ENCODE measurements at regions not wholly inside any gene's neighbourhood (a gene's known extent, or its start where the extent isn't known, plus 50 kb on each side); places are given as distances from the start of the nearest gene placed in this dataset.
"Not testable (repeated sequence)": the region's sequence is repeated elsewhere in the genome, so short reads cannot be mapped to it uniquely, and the experiment has no call there.

GRCh38 chr4:84219656-84220055 lies 279.4 kb downstream of the NKX6-1 start:
- H3K4me3 ChIP-seq (replicated peaks; ENCODE audit: low read depth, low read length): no peak overlapping the region
- no peak for TF ChIP-seq CTCF (IDR thresholded peaks at IDR 0.05; ENCODE audit: insufficient read depth, low read length, poor library complexity, severe bottlenecking)
- H3K36me3 ChIP-seq (ENCODE audit: control insufficient read depth, insufficient read depth, low read length): no peaks in the 10 kb centered on the region
- H3K27me3 ChIP-seq (replicated peaks; ENCODE audit: control insufficient read depth, insufficient read depth, low read length): no peaks in the 10 kb centered on the region; the same call in 1 of the 2 replicates
- DNase-seq (ENCODE audit: extremely low read depth, insufficient read length): no peak

- DNase-seq (ENCODE audit: extremely low read depth, insufficient read length): no peak
- H3K4me3 ChIP-seq (replicated peaks; ENCODE audit: low read depth, low read length): no peak overlapping the region
- TF ChIP-seq CTCF (IDR thresholded peaks at IDR 0.05; ENCODE audit: insufficient read depth, low read length, poor library complexity, severe bottlenecking): no peak
Measured at GRCh38 chr4:84218031-84218430, 281.1 kb downstream of the NKX6-1 start.

GRCh38 chr4:84215217-84215616 lies 283.9 kb downstream of the NKX6-1 start:
- Histone ChIP-seq H3K36me3 (ENCODE audit: control insufficient read depth, insufficient read depth, low read length) (no peaks in the 10 kb centered on the region), H3K4me3 (replicated peaks; ENCODE audit: low read depth, low read length) (no peak overlapping the region), H3K27me3 (replicated peaks; ENCODE audit: control insufficient read depth, insufficient read depth, low read length) (no peaks in the 10 kb centered on the region)
- no peak for DNase-seq (ENCODE audit: extremely low read depth, insufficient read length)
- TF ChIP-seq CTCF (IDR thresholded peaks at IDR 0.05; ENCODE audit: insufficient read depth, low read length, poor library complexity, severe bottlenecking): no peak

More at GRCh38 chr4:84218031-84218430, 281.1 kb downstream of the NKX6-1 start:
- Histone ChIP-seq H3K27me3 (replicated peaks; ENCODE audit: control insufficient read depth, insufficient read depth, low read length) (no peaks in the 10 kb centered on the region), H3K36me3 (ENCODE audit: control insufficient read depth, insufficient read depth, low read length) (no peaks in the 10 kb centered on the region)

GRCh38 chr4:84206226-84206625 lies 292.9 kb downstream of the NKX6-1 start:
- not testable (repeated sequence) for H3K4me3 ChIP-seq (replicated peaks; ENCODE audit: low read depth, low read length); H3K36me3 ChIP-seq (ENCODE audit: control insufficient read depth, insufficient read depth, low read length); DNase-seq (ENCODE audit: extremely low read depth, insufficient read length); H3K27me3 ChIP-seq (replicated peaks; ENCODE audit: control insufficient read depth, insufficient read depth, low read length)

GRCh38 chr4:84189144-84189543 lies 309.9 kb downstream of the NKX6-1 start:
- Histone ChIP-seq H3K4me3 (replicated peaks; ENCODE audit: low read depth, low read length) (no peak overlapping the region), H3K36me3 (ENCODE audit: control insufficient read depth, insufficient read depth, low read length) (no peaks in the 10 kb centered on the region), H3K27me3 (replicated peaks; ENCODE audit: control insufficient read depth, insufficient read depth, low read length) (no peaks in the 10 kb centered on the region)
- DNase-seq (ENCODE audit: extremely low read depth, insufficient read length): no peak
- no peak for TF ChIP-seq CTCF (IDR thresholded peaks at IDR 0.05; ENCODE audit: insufficient read depth, low read length, poor library complexity, severe bottlenecking)

GRCh38 chr4:84179409-84179808 lies 319.7 kb downstream of the NKX6-1 start:
- DNase-seq (ENCODE audit: extremely low read depth, insufficient read length): no peak
- Histone ChIP-seq H3K36me3 (ENCODE audit: control insufficient read depth, insufficient read depth, low read length) (no peaks in the 10 kb centered on the region), H3K4me3 (replicated peaks; ENCODE audit: low read depth, low read length) (no peak overlapping the region), H3K27me3 (replicated peaks; ENCODE audit: control insufficient read depth, insufficient read depth, low read length) (no peaks in the 10 kb centered on the region)
- TF ChIP-seq CTCF (IDR thresholded peaks at IDR 0.05; ENCODE audit: insufficient read depth, low read length, poor library complexity, severe bottlenecking): no peak
